ENCODE measurements at regions not wholly inside any gene's neighbourhood (a gene's known extent, or its start where the extent isn't known, plus 50 kb on each side); places are given as distances from the start of the nearest gene placed in this dataset.

DNA sequence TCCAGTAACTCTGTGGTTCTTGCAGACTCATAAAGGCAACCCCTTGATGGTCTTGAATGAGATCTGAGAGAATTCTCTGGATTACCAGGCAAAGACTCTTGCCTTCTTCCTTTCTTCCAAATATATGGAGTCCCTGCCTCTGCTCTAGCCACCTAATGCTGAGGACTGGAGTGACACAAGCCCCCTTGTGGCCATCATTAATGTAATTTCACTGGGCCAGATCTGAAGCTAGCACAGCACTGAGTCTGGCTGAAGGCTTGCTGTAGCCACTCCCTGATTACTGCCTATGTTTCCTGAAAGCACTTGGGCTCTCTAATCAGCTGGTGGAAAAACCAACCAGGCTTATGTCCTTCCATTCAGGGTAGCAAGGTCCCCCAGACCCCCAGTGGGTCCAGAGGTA is 559.3 kb upstream of the IRAK1BP1 start:
- Histone ChIP-seq H3K4me3 (ENCODE audit: low read depth in 2 of 2, low read length in 1 of 2) (no peak overlapping the region), H4K20me1 (ENCODE audit: insufficient read depth) (no peaks in the 10 kb centered on the region), H3K9me3 (no peaks in the 10 kb centered on the region), H3K27me3 (ENCODE audit: insufficient read depth) (no peaks in the 10 kb centered on the region), H2AFZ (ENCODE audit: low read depth) (no peak overlapping the region), H3K4me2 (no peak overlapping the region), H3K27ac (ENCODE audit: low read depth in 2 of 2, low read length in 1 of 2) (no peak overlapping the region), H3K9me2 (no peaks in the 10 kb centered on the region), H3K36me3 (replicated peaks in 1 of 2; ENCODE audit: control insufficient read depth in 1 of 2, insufficient read depth in 2 of 2, low read length in 1 of 2) (no peaks in the 10 kb centered on the region), H3K79me2 (ENCODE audit: insufficient read depth) (no peaks in the 10 kb centered on the region), H3F3A (replicated peaks; ENCODE audit: insufficient read depth) (no peaks in the 10 kb centered on the region), H3K4me1 (ENCODE audit: control insufficient read depth in 1 of 2, insufficient read depth in 2 of 2, low read depth in 1 of 2, low read length in 1 of 2) (no peaks in the 10 kb centered on the region), H3K9ac (no peak overlapping the region)
- ChIA-PET CTCF (interaction anchor here (0.6 kb wide), 1 partner anchor 75 kb away, joined by 3 read pairs; no protein-coding TSS in a partner anchor), POLR2A (no interaction called here)
- TF ChIP-seq, protein P1, sequence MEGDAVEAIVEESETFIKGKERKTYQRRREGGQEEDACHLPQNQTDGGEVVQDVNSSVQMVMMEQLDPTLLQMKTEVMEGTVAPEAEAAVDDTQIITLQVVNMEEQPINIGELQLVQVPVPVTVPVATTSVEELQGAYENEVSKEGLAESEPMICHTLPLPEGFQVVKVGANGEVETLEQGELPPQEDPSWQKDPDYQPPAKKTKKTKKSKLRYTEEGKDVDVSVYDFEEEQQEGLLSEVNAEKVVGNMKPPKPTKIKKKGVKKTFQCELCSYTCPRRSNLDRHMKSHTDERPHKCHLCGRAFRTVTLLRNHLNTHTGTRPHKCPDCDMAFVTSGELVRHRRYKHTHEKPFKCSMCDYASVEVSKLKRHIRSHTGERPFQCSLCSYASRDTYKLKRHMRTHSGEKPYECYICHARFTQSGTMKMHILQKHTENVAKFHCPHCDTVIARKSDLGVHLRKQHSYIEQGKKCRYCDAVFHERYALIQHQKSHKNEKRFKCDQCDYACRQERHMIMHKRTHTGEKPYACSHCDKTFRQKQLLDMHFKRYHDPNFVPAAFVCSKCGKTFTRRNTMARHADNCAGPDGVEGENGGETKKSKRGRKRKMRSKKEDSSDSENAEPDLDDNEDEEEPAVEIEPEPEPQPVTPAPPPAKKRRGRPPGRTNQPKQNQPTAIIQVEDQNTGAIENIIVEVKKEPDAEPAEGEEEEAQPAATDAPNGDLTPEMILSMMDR (IDR thresholded peaks at IDR 0.05), result peak; percentile 10; the same call in 1 of the 2 replicates
- no peak for TF ChIP-seq FOXJ3 (CRISPR knock-in tag; IDR thresholded peaks at IDR 0.05)
- TF ChIP-seq, protein P2, sequence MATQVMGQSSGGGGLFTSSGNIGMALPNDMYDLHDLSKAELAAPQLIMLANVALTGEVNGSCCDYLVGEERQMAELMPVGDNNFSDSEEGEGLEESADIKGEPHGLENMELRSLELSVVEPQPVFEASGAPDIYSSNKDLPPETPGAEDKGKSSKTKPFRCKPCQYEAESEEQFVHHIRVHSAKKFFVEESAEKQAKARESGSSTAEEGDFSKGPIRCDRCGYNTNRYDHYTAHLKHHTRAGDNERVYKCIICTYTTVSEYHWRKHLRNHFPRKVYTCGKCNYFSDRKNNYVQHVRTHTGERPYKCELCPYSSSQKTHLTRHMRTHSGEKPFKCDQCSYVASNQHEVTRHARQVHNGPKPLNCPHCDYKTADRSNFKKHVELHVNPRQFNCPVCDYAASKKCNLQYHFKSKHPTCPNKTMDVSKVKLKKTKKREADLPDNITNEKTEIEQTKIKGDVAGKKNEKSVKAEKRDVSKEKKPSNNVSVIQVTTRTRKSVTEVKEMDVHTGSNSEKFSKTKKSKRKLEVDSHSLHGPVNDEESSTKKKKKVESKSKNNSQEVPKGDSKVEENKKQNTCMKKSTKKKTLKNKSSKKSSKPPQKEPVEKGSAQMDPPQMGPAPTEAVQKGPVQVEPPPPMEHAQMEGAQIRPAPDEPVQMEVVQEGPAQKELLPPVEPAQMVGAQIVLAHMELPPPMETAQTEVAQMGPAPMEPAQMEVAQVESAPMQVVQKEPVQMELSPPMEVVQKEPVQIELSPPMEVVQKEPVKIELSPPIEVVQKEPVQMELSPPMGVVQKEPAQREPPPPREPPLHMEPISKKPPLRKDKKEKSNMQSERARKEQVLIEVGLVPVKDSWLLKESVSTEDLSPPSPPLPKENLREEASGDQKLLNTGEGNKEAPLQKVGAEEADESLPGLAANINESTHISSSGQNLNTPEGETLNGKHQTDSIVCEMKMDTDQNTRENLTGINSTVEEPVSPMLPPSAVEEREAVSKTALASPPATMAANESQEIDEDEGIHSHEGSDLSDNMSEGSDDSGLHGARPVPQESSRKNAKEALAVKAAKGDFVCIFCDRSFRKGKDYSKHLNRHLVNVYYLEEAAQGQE (IDR thresholded peaks at IDR 0.05; ENCODE audit: low read depth, low read length), result no peak
- no peak for TF ChIP-seq TCF12 (IDR thresholded peaks at IDR 0.05)
- no peak for TF ChIP-seq JUND (IDR thresholded peaks at IDR 0.05)
- no peak for TF ChIP-seq TEAD4 (IDR thresholded peaks at IDR 0.05; ENCODE audit: borderline replicate concordance, insufficient read depth)
- no peak for TF ChIP-seq NRF1 (IDR thresholded peaks at IDR 0.05; ENCODE audit: low read depth, low read length)
- no peak for TF ChIP-seq RCOR1 (IDR thresholded peaks at IDR 0.05; ENCODE audit: low read length)
- DNase-seq, result no peak

DNA sequence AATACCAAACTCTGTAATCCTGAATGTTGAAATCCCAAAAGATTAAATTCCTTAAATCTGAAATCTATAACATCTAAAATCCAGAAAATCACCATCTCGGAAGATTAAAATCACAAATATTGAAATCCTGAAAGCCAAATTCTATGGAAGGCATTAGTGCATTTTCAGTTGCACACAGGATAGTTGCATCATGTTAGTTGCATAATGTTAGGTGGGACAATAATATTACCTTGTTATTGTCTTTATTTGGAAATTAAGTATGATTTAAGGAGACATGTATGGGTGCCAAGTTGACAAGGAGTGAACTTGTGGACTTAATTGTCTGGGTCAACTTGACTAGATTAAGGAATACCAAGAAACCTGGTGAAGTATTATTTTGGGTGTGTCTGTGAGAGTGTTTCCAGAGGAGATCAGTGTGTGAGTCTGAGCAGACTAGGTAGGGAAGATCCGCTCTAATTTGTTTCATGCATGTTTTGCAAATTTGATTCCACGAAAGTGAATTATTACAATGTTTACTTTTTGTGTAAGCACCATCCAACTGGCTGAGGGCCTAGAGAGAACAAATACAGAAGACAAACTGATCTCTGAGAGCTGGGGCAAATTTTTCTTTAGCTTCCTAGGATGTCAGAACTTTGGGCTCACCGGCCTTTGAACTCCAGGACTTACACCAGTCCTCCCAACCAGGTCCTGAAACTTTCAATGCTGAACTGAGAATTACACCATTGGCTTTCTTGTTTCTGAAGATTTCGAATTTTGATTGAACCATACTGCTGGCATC is 545.1 kb upstream of the IRAK1BP1 start:
- WGBS (ENCODE audit: low lambda C conversion rate), result 60% methylated on average over 5 of the region's 5 CpGs
- no peak for DNase-seq

More for the DNA sequence above, 545.1 kb upstream of the IRAK1BP1 start:
- H3K79me2 ChIP-seq (ENCODE audit: insufficient read depth), result no peaks in the 10 kb centered on the region
- no peaks in the 10 kb centered on the region for H4K20me1 ChIP-seq (ENCODE audit: insufficient read depth)
- no peak overlapping the region for H3K9ac ChIP-seq
- no peaks in the 10 kb centered on the region for H3F3A ChIP-seq (replicated peaks; ENCODE audit: insufficient read depth)
- ChIA-PET CTCF (no interaction called here), POLR2A (no interaction called here)
- H3K4me2 ChIP-seq, result no peak overlapping the region
- no peaks in the 10 kb centered on the region for H3K9me2 ChIP-seq
- H3K27ac ChIP-seq (ENCODE audit: low read depth in 2 of 2, low read length in 1 of 2), result no peak overlapping the region
- no peaks in the 10 kb centered on the region for H3K27me3 ChIP-seq (ENCODE audit: insufficient read depth)
- H3K9me3 ChIP-seq, result no peaks in the 10 kb centered on the region
- H3K36me3 ChIP-seq (replicated peaks in 1 of 2; ENCODE audit: control insufficient read depth in 1 of 2, insufficient read depth in 2 of 2, low read length in 1 of 2), result no peaks in the 10 kb centered on the region
- no peak for TF ChIP-seq YY1 (IDR thresholded peaks at IDR 0.05; ENCODE audit: low read depth)
- TF ChIP-seq RAD21 (IDR thresholded peaks at IDR 0.05; ENCODE audit: low read length), result no peak
- TF ChIP-seq EP300 (IDR thresholded peaks at IDR 0.05; ENCODE audit: borderline replicate concordance in 1 of 2, low read depth in 1 of 2, low read length in 1 of 2), result no peak
- TF ChIP-seq SMC3 (IDR thresholded peaks at IDR 0.05; ENCODE audit: low read depth, low read length), result no peak
- no peak for TF ChIP-seq SIN3A (IDR thresholded peaks at IDR 0.05; ENCODE audit: borderline replicate concordance, low read depth, low read length)
- TF ChIP-seq GABPA (IDR thresholded peaks at IDR 0.05; ENCODE audit: low read depth), result no peak
- TF ChIP-seq, protein P1 (IDR thresholded peaks at IDR 0.05), result no peak
- TF ChIP-seq TEAD4 (IDR thresholded peaks at IDR 0.05; ENCODE audit: borderline replicate concordance, insufficient read depth), result no peak
- TF ChIP-seq TCF12 (IDR thresholded peaks at IDR 0.05), result no peak
- no peak for TF ChIP-seq TAF1 (IDR thresholded peaks at IDR 0.05; ENCODE audit: borderline replicate concordance, low read depth, low read length)
- no peak overlapping the region for H2AFZ ChIP-seq (ENCODE audit: low read depth)
- H3K4me3 ChIP-seq (ENCODE audit: low read depth in 2 of 2, low read length in 1 of 2), result no peak overlapping the region
- no peaks in the 10 kb centered on the region for H3K4me1 ChIP-seq (ENCODE audit: control insufficient read depth in 1 of 2, insufficient read depth in 2 of 2, low read depth in 1 of 2, low read length in 1 of 2)
